B cell (primary cell): ENCODE measurements at regions not wholly inside any gene's neighbourhood (a gene's known extent, or its start where the extent isn't known, plus 50 kb on each side); places are given as distances from the start of the nearest gene placed in this dataset.
"Not testable (repeated sequence)": the region's sequence is repeated elsewhere in the genome, so short reads cannot be mapped to it uniquely, and the experiment has no call there.

ENCODE experiments used
- EZH2 ChIP-seq: IDR thresholded peaks from 2 replicates; pipeline ENCODE4 v1.6.1; 2012; ENCODE audit warnings: borderline replicate concordance, low read depth, mild to moderate bottlenecking, moderate library complexity, low read length; ENCODE audit not compliant: insufficient read depth, poor library complexity, severe bottlenecking
- TF ChIP-seq, protein P1 (sequence below): fragments of 200-600 bp; IDR thresholded peaks from one replicate; pipeline ENCODE4 v1.8.0; 2022; ENCODE audit warnings: antibody characterized with exemption, mild to moderate bottlenecking

GRCh38 chr6:91052473-91053450, 465.9 kb upstream of the MAP3K7 start:
- TF ChIP-seq, protein P1, sequence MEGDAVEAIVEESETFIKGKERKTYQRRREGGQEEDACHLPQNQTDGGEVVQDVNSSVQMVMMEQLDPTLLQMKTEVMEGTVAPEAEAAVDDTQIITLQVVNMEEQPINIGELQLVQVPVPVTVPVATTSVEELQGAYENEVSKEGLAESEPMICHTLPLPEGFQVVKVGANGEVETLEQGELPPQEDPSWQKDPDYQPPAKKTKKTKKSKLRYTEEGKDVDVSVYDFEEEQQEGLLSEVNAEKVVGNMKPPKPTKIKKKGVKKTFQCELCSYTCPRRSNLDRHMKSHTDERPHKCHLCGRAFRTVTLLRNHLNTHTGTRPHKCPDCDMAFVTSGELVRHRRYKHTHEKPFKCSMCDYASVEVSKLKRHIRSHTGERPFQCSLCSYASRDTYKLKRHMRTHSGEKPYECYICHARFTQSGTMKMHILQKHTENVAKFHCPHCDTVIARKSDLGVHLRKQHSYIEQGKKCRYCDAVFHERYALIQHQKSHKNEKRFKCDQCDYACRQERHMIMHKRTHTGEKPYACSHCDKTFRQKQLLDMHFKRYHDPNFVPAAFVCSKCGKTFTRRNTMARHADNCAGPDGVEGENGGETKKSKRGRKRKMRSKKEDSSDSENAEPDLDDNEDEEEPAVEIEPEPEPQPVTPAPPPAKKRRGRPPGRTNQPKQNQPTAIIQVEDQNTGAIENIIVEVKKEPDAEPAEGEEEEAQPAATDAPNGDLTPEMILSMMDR: not testable (repeated sequence)
- not testable (repeated sequence) for TF ChIP-seq EZH2
